ENCODE measurements at regions not wholly inside any gene's neighbourhood (a gene's known extent, or its start where the extent isn't known, plus 50 kb on each side); places are given as distances from the start of the nearest gene placed in this dataset.

DNA sequence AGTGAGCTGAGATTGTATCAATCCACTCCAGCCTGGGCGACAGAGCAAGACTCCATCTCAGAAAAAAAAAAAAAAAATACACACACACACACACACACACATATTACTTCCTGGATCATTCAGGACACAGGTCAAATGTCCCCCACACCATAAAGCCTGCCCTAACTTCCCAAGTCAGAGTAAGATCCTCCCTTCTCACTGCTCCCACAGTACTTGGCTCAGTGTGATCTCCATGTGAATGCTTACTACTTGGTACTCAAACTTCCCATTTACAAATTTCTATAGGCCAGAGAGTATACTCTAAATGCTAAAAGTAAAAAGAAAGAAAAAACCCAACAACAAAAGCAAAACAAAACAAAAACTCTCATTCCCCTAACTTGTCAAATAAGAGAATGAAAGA lies 386.8 kb downstream of the SLITRK6 start:
- WGBS, 4 donors, result 75 to 94% (median 86%) methylated on average over 1 of the region's 1 CpG
- Histone ChIP-seq H3K4me1 (no peaks in the 10 kb centered on the region), H3K27me3 (no peaks in the 10 kb centered on the region), H3K27ac (no peak overlapping the region), H3K36me3 (no peaks in the 10 kb centered on the region), H3K4me3 (no peak overlapping the region), H3K9me3 (no peaks in the 10 kb centered on the region)
- intact Hi-C loops (cut with DNase I), result no loop called here
- TF ChIP-seq POLR2A (IDR thresholded peaks at IDR 0.05), result no peak
- TF ChIP-seq, protein P1, sequence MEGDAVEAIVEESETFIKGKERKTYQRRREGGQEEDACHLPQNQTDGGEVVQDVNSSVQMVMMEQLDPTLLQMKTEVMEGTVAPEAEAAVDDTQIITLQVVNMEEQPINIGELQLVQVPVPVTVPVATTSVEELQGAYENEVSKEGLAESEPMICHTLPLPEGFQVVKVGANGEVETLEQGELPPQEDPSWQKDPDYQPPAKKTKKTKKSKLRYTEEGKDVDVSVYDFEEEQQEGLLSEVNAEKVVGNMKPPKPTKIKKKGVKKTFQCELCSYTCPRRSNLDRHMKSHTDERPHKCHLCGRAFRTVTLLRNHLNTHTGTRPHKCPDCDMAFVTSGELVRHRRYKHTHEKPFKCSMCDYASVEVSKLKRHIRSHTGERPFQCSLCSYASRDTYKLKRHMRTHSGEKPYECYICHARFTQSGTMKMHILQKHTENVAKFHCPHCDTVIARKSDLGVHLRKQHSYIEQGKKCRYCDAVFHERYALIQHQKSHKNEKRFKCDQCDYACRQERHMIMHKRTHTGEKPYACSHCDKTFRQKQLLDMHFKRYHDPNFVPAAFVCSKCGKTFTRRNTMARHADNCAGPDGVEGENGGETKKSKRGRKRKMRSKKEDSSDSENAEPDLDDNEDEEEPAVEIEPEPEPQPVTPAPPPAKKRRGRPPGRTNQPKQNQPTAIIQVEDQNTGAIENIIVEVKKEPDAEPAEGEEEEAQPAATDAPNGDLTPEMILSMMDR (IDR thresholded peaks at IDR 0.05), result no peak
- DNase-seq (no peak), ATAC-seq (no peak)

DNA sequence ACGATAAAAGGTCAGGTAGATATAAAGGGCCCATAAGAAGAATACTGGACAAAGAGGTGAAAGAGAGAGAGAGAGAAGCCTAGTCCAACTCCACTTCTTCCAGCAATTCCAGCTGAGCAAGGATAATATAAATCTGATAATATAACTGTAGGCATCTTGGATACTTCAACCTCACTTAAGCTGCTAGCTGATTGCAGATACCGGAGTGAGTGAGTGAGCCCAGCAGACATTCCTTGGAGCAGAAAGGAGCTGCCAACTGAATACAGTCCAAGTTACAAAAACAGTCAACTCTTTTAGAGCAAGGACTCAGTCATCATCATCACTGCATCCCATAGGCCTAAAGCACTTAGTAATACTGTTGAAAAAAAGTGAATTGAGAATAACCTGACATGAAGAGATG lies 387.6 kb downstream of the SLITRK6 start:
- no peaks in the 10 kb centered on the region for H3K4me1 ChIP-seq
- TF ChIP-seq POLR2A (IDR thresholded peaks at IDR 0.05), result no peak
- TF ChIP-seq, protein P1 (IDR thresholded peaks at IDR 0.05), result no peak
- H3K36me3 ChIP-seq, result no peaks in the 10 kb centered on the region
- no peak for ATAC-seq
- H3K4me3 ChIP-seq, result no peak overlapping the region
- WGBS, 4 donors, result 62 to 73% (median 71%) methylated on average over 2 of the region's 2 CpGs
- intact Hi-C loops (cut with DNase I), result no loop called here
- no peaks in the 10 kb centered on the region for H3K27me3 ChIP-seq
- no peaks in the 10 kb centered on the region for H3K9me3 ChIP-seq
- DNase-seq, result no peak
- H3K27ac ChIP-seq, result no peak overlapping the region

DNA sequence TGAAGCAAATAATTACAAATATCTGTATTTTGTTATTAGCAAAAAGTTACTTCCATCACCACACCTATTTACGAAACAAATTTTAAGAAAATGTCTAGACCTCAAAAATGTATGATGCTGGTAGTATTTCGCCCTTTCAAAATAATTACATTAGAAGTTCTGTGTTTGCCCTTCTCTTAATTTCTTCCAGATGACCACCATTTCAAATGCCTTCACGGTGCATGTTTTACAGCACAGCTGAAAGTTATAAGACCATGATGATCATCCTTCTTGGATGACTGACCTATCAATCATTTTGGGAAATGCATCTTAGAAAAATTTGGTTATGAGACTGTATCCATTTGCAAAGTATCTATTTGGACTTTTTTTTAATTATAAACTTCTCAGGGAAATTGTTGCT lies 390.8 kb downstream of the SLITRK6 start:
- intact Hi-C loops (cut with DNase I), result no loop called here
- no peak for TF ChIP-seq POLR2A (IDR thresholded peaks at IDR 0.05)
- TF ChIP-seq, protein P1 (IDR thresholded peaks at IDR 0.05), result no peak
- DNase-seq (no peak), ATAC-seq (no peak)
- no peaks in the 10 kb centered on the region for H3K27me3 ChIP-seq
- H3K36me3 ChIP-seq, result no peaks in the 10 kb centered on the region
- 83 to 91% (median 86%) methylated on average over 3 of the region's 3 CpGs for WGBS, 4 donors
- no peak overlapping the region for H3K4me3 ChIP-seq
- H3K4me1 ChIP-seq, result no peaks in the 10 kb centered on the region
- H3K9me3 ChIP-seq, result no peaks in the 10 kb centered on the region
- no peak overlapping the region for H3K27ac ChIP-seq

GRCh38 chr13:85406269-85406975 lies 392.8 kb downstream of the SLITRK6 start:
- Histone ChIP-seq H3K4me1 (no peaks in the 10 kb centered on the region), H3K27ac (no peak overlapping the region), H3K36me3 (no peaks in the 10 kb centered on the region), H3K9me3 (peaks cover 0 to 2% (median 0%) of the 10 kb centered on the region in 12 donors), H3K4me3 (no peak overlapping the region), H3K27me3 (no peaks in the 10 kb centered on the region)
- 81 to 89% (median 87%) methylated on average over 5 of the region's 5 CpGs for WGBS, 4 donors
- TF ChIP-seq, protein P1 (IDR thresholded peaks at IDR 0.05), result no peak
- TF ChIP-seq POLR2A (IDR thresholded peaks at IDR 0.05), result no peak
- ATAC-seq (no peak), DNase-seq (no peak)
- intact Hi-C loops (cut with DNase I), result no loop called here
